CMK (cell line): ENCODE measurements at regions not wholly inside any gene's neighbourhood (a gene's known extent, or its start where the extent isn't known, plus 50 kb on each side); places are given as distances from the start of the nearest gene placed in this dataset.
"Not testable (repeated sequence)": the region's sequence is repeated elsewhere in the genome, so short reads cannot be mapped to it uniquely, and the experiment has no call there.

Experiments
- DNase-seq: peaks from one replicate; pipeline ENCODE4 v3.0.0-alpha.2; 2010; ENCODE audit warnings: low read depth

- DNase-seq: no peak
These were observed 174.8 kb upstream of the RORA start for GRCh38 chr15:61403884-61404283.

- DNase-seq: no peak
These were observed 173.0 kb upstream of the RORA start for GRCh38 chr15:61401903-61402698.

- DNase-seq: no peak
These were observed 169.2 kb upstream of the RORA start for GRCh38 chr15:61398310-61398709.

GRCh38 chr15:61396235-61396919 lies 167.3 kb upstream of the RORA start:
- no peak for DNase-seq

- no peak for DNase-seq
These were observed 164.8 kb upstream of the RORA start for GRCh38 chr15:61393949-61394348.

GRCh38 chr15:61393524-61393923 lies 164.4 kb upstream of the RORA start:
- no peak for DNase-seq

- no peak for DNase-seq
These were observed 161.0 kb upstream of the RORA start for GRCh38 chr15:61390138-61390537.

GRCh38 chr15:61389334-61390028 lies 160.4 kb upstream of the RORA start:
- DNase-seq: no peak

- no peak for DNase-seq
These were observed 158.6 kb upstream of the RORA start for GRCh38 chr15:61387675-61388074.

GRCh38 chr15:61383421-61383820 lies 154.3 kb upstream of the RORA start:
- DNase-seq: no peak

- DNase-seq: no peak
These were observed 153.8 kb upstream of the RORA start for GRCh38 chr15:61382927-61383326.

GRCh38 chr15:61381501-61381900 lies 152.4 kb upstream of the RORA start:
- DNase-seq: no peak

GRCh38 chr15:61380270-61380669 lies 151.2 kb upstream of the RORA start:
- no peak for DNase-seq

- DNase-seq: no peak
These were observed 149.9 kb upstream of the RORA start for GRCh38 chr15:61379005-61379404.

- no peak for DNase-seq
These were observed 147.9 kb upstream of the RORA start for GRCh38 chr15:61376961-61377360.

GRCh38 chr15:61376516-61376915 lies 147.4 kb upstream of the RORA start:
- DNase-seq: no peak

GRCh38 chr15:61374848-61375247 lies 145.7 kb upstream of the RORA start:
- no peak for DNase-seq

- DNase-seq: no peak
These were observed 138.9 kb upstream of the RORA start for GRCh38 chr15:61367953-61368352.

GRCh38 chr15:61364871-61365270 lies 135.8 kb upstream of the RORA start:
- no peak for DNase-seq

- DNase-seq: not testable (repeated sequence)
These were observed 133.8 kb upstream of the RORA start for GRCh38 chr15:61362912-61363311.

GRCh38 chr15:61344293-61344692 lies 115.2 kb upstream of the RORA start:
- no peak for DNase-seq

- no peak for DNase-seq
These were observed 113.3 kb upstream of the RORA start for GRCh38 chr15:61342390-61342789.

- DNase-seq: no peak
These were observed 110.4 kb upstream of the RORA start for GRCh38 chr15:61339516-61339915.
